ENCODE measurements at regions not wholly inside any gene's neighbourhood (a gene's known extent, or its start where the extent isn't known, plus 50 kb on each side); places are given as distances from the start of the nearest gene placed in this dataset.

- Mint-ChIP-seq H3K9me3 (0 out of 3 replicates have a peak, but pooled peaks cover 5% of the 10 kb centered on the region), H3K4me3 (no peak overlapping the region), H3K4me1 (peaks cover 2% of the 10 kb centered on the region; the same call in 1 of the 3 replicates), H3K27ac (no peak overlapping the region), H3K27me3 (ENCODE audit: insufficient read depth, low read depth, poor library complexity) (peaks cover 2% of the 10 kb centered on the region), H3K36me3 (ENCODE audit: low read depth) (no peaks in the 10 kb centered on the region)
- H3K4me2 ChIP-seq: no peak overlapping the region
- no peaks in the 10 kb centered on the region for H3K36me3 ChIP-seq (ENCODE audit: insufficient read depth)
- DNase-seq (ENCODE audit: low spot score) (no peak), ATAC-seq (no peak)
- no peaks in the 10 kb centered on the region for H3K27me3 ChIP-seq (ENCODE audit: insufficient read depth)
- H3K27ac ChIP-seq (ENCODE audit: low read depth): no peak overlapping the region
- no peaks in the 10 kb centered on the region for H3K79me2 ChIP-seq (replicated peaks; ENCODE audit: insufficient read depth)
- H3K4me1 ChIP-seq (ENCODE audit: insufficient read depth): no peaks in the 10 kb centered on the region
- H3K9me2 ChIP-seq (ENCODE audit: insufficient read depth): no peaks in the 10 kb centered on the region
- H2AFZ ChIP-seq: no peak overlapping the region
- TF ChIP-seq EZH2phosphoT487 (IDR thresholded peaks at IDR 0.05; ENCODE audit: unreplicated experiment) (no peak), NANOG (IDR thresholded peaks at IDR 0.05; ENCODE audit: borderline replicate concordance) (no peak), ZNF331 (CRISPR knock-in tag; IDR thresholded peaks at IDR 0.05; ENCODE audit: low read depth) (no peak), CTCF (conservative IDR thresholded peaks at IDR 0.05; ENCODE audit: low read depth in 2 of 2) (no peak)
- no peak overlapping the region for H3K4me3 ChIP-seq
- H3F3A ChIP-seq (replicated peaks; ENCODE audit: low read depth): no peaks in the 10 kb centered on the region
- no peaks in the 10 kb centered on the region for H4K20me1 ChIP-seq (replicated peaks; ENCODE audit: insufficient read depth)
Measured at GRCh38 chr12:3975652-3976051, 102.5 kb upstream of the PARP11 start.

- no peaks in the 10 kb centered on the region for H3K27me3 ChIP-seq (ENCODE audit: insufficient read depth)
- Mint-ChIP-seq H3K27ac (no peak overlapping the region), H3K4me3 (no peak overlapping the region)
- TF ChIP-seq ZNF462 (CRISPR knock-in tag; IDR thresholded peaks at IDR 0.05): no peak
- TF ChIP-seq ZNF331 (CRISPR knock-in tag; IDR thresholded peaks at IDR 0.05; ENCODE audit: low read depth): no peak
- no peak for TF ChIP-seq POLR2AphosphoS5 (IDR thresholded peaks at IDR 0.05; ENCODE audit: low read depth)
- no peak for TF ChIP-seq STAT1 (IDR thresholded peaks at IDR 0.05; ENCODE audit: unreplicated experiment)
- TF ChIP-seq JUNB (IDR thresholded peaks at IDR 0.05; ENCODE audit: unreplicated experiment): no peak
- no peak for TF ChIP-seq CTCF (conservative IDR thresholded peaks at IDR 0.05; ENCODE audit: low read depth in 2 of 2)
- no peak for TF ChIP-seq NANOG (IDR thresholded peaks at IDR 0.05; ENCODE audit: borderline replicate concordance)
- TF ChIP-seq EZH2phosphoT487 (IDR thresholded peaks at IDR 0.05; ENCODE audit: unreplicated experiment): no peak
- TF ChIP-seq CREB1 (CRISPR knock-in tag; IDR thresholded peaks at IDR 0.05; ENCODE audit: low read depth): no peak
Measured at GRCh38 chr12:3974883-3975282, 101.7 kb upstream of the PARP11 start.

More at GRCh38 chr12:3974883-3975282, 101.7 kb upstream of the PARP11 start:
- peaks cover 2% of the 10 kb centered on the region for H3K27me3 Mint-ChIP-seq (ENCODE audit: insufficient read depth, low read depth, poor library complexity)
- no peaks in the 10 kb centered on the region for H3K9me2 ChIP-seq (ENCODE audit: insufficient read depth)
- no peak overlapping the region for H2AFZ ChIP-seq
- H3K4me2 ChIP-seq: no peak overlapping the region
- no peaks in the 10 kb centered on the region for H3K4me1 ChIP-seq (ENCODE audit: insufficient read depth)
- H3K36me3 Mint-ChIP-seq (ENCODE audit: low read depth): no peaks in the 10 kb centered on the region
- ATAC-seq: no peak
- no peaks in the 10 kb centered on the region for H3K36me3 ChIP-seq (ENCODE audit: insufficient read depth)
- H3K4me3 ChIP-seq: no peak overlapping the region
- 0 out of 3 replicates have a peak, but pooled peaks cover under 1% of the 10 kb centered on the region for H3K9me3 Mint-ChIP-seq
- H4K20me1 ChIP-seq (replicated peaks; ENCODE audit: insufficient read depth): no peaks in the 10 kb centered on the region
- no peaks in the 10 kb centered on the region for H3K79me2 ChIP-seq (replicated peaks; ENCODE audit: insufficient read depth)
- no peak for DNase-seq (ENCODE audit: low spot score)
- peaks cover 2% of the 10 kb centered on the region; the same call in 1 of the 3 replicates for H3K4me1 Mint-ChIP-seq
- no peak overlapping the region for H3K27ac ChIP-seq (ENCODE audit: low read depth)
- H3F3A ChIP-seq (replicated peaks; ENCODE audit: low read depth): no peaks in the 10 kb centered on the region

Data from GM23338 (cell line).